H9 (cell line): ENCODE measurements at regions not wholly inside any gene's neighbourhood (a gene's known extent, or its start where the extent isn't known, plus 50 kb on each side); places are given as distances from the start of the nearest gene placed in this dataset.

Source experiments
- DNase-seq: peaks from one replicate; pipeline ENCODE4 v3.0.0-alpha.2; 2017
- H2AFZ ChIP-seq: one replicate; pipeline ENCODE4 v1.6.1; 2013; ENCODE audit warnings: mild to moderate bottlenecking, low read length, control low read depth, moderate library complexity
- H2AK5ac ChIP-seq: 2 replicates; pipeline ENCODE4 v1.6.1; 2013; ENCODE audit warnings: low read length, control low read depth, mixed read lengths; ENCODE audit not compliant: insufficient read length
- H2BK120ac ChIP-seq: one replicate; pipeline ENCODE4 v1.6.1; 2013; ENCODE audit warnings: low read depth, mild to moderate bottlenecking, low read length, control low read depth, inconsistent platforms; ENCODE audit not compliant: poor library complexity, severe bottlenecking
- H2BK12ac ChIP-seq: 2 replicates; pipeline ENCODE4 v1.6.1; 2013; ENCODE audit warnings: low read length, control low read depth, mixed read lengths, low read depth; ENCODE audit not compliant: insufficient read length
- H2BK15ac ChIP-seq: 2 replicates; pipeline ENCODE4 v1.6.1; 2013; ENCODE audit warnings: low read depth, low read length, control low read depth
- H2BK20ac ChIP-seq: one replicate; pipeline ENCODE4 v1.6.1; 2013; ENCODE audit warnings: low read depth, mild to moderate bottlenecking, low read length, control low read depth, inconsistent platforms; ENCODE audit not compliant: poor library complexity, severe bottlenecking
- H2BK5ac ChIP-seq: 2 replicates; pipeline ENCODE4 v1.6.1; 2013; ENCODE audit warnings: low read length, control low read depth, mixed read lengths; ENCODE audit not compliant: insufficient read length
- H3K14ac ChIP-seq: 2 replicates; pipeline ENCODE4 v1.6.1; 2013; ENCODE audit warnings: low read length, control low read depth; ENCODE audit not compliant: insufficient read depth
- H3K18ac ChIP-seq: 2 replicates; pipeline ENCODE4 v1.6.1; 2013; ENCODE audit warnings: low read depth, mild to moderate bottlenecking, mixed read lengths, low read length, control low read depth; ENCODE audit not compliant: insufficient read length
- H3K23ac ChIP-seq: 2 replicates; pipeline ENCODE4 v1.6.1; 2013; ENCODE audit warnings: low read length, control low read depth, mixed read lengths, low read depth; ENCODE audit not compliant: insufficient read length
- H3K23me2 ChIP-seq: 2 replicates; pipeline ENCODE4 v1.6.1; 2013; ENCODE audit warnings: low read depth, mild to moderate bottlenecking, mixed read lengths, low read length, control low read depth; ENCODE audit not compliant: insufficient read length, poor library complexity, severe bottlenecking
- H3K27ac ChIP-seq: 2 replicates; pipeline ENCODE4 v1.5.1; 2013; ENCODE audit warnings: low read length, control low read depth, mixed read lengths, low read depth; ENCODE audit not compliant: insufficient read length
- H3K27me3 ChIP-seq: 2 replicates; pipeline ENCODE4 v1.6.1; 2013; ENCODE audit warnings: low read length, control low read depth, inconsistent platforms; ENCODE audit not compliant: insufficient read depth
- H3K4ac ChIP-seq: 2 replicates; pipeline ENCODE4 v1.6.1; 2013; ENCODE audit warnings: low read depth, mild to moderate bottlenecking, control low read depth, inconsistent platforms, low read length, moderate library complexity
- H3K4me1 ChIP-seq: 2 replicates; pipeline ENCODE4 v1.6.1; 2013; ENCODE audit warnings: low read length, control low read depth, inconsistent platforms; ENCODE audit not compliant: insufficient read depth
- H3K4me2 ChIP-seq: 2 replicates; pipeline ENCODE4 v1.6.1; 2013; ENCODE audit warnings: low read length, control low read depth, mixed read lengths; ENCODE audit not compliant: insufficient read length, insufficient read depth
- H3K56ac ChIP-seq: 2 replicates; pipeline ENCODE4 v1.6.1; 2013; ENCODE audit warnings: low read depth, mild to moderate bottlenecking, mixed read lengths, low read length, control low read depth; ENCODE audit not compliant: insufficient read length
- H3K79me1 ChIP-seq: 2 replicates; pipeline ENCODE4 v1.6.1; 2013; ENCODE audit warnings: low read depth, mild to moderate bottlenecking, moderate library complexity, low read length, control low read depth, inconsistent platforms; ENCODE audit not compliant: insufficient read depth, poor library complexity, severe bottlenecking
- H3K79me2 ChIP-seq: 2 replicates; pipeline ENCODE4 v1.6.1; 2013; ENCODE audit warnings: low read length, control low read depth, inconsistent platforms; ENCODE audit not compliant: insufficient read depth
- H3K9ac ChIP-seq: 2 replicates; pipeline ENCODE4 v1.6.1; 2013; ENCODE audit warnings: low read length, control low read depth, mixed read lengths; ENCODE audit not compliant: insufficient read length; ENCODE audit errors: extremely low read depth
- H3K9me3 ChIP-seq: one replicate; pipeline ENCODE4 v1.6.1; 2013; ENCODE audit warnings: low read depth, low read length, inconsistent platforms; ENCODE audit not compliant: control insufficient read depth
- H3T11ph ChIP-seq: one replicate; pipeline ENCODE4 v1.6.1; 2013; ENCODE audit warnings: mild to moderate bottlenecking, low read length, control low read depth, inconsistent platforms
- H4K20me1 ChIP-seq: one replicate; pipeline ENCODE4 v1.6.1; 2013; ENCODE audit not compliant: control insufficient read depth, insufficient read length, insufficient read depth
- H4K5ac ChIP-seq: 2 replicates; pipeline ENCODE4 v1.6.1; 2013; ENCODE audit warnings: low read depth, mild to moderate bottlenecking, mixed read lengths, low read length, control low read depth; ENCODE audit not compliant: insufficient read length
- H4K8ac ChIP-seq: replicated peaks from 2 replicates; pipeline ENCODE4 v1.6.1; 2013; ENCODE audit warnings: low read length, control low read depth, mixed read lengths, low read depth; ENCODE audit not compliant: insufficient read length
- H4K91ac ChIP-seq: 2 replicates; pipeline ENCODE4 v1.6.1; 2013; ENCODE audit warnings: low read depth, mild to moderate bottlenecking, moderate library complexity, mixed read lengths, low read length, control low read depth; ENCODE audit not compliant: insufficient read length
- H3K27ac Mint-ChIP-seq, 3 experiments: 2 replicates in 2 of 3; 3 replicates in 1 of 3; pipeline ENCODE4 v1.8.0; 2020 to 2021; ENCODE audit warnings: mixed read lengths in 3 of 3, mild to moderate bottlenecking in 1 of 3, moderate library complexity in 1 of 3
- H3K27me3 Mint-ChIP-seq: 2 replicates; pipeline ENCODE4 v1.8.0; 2021; ENCODE audit warnings: low read depth, mild to moderate bottlenecking, moderate library complexity, mixed read lengths
- H3K36me3 Mint-ChIP-seq, 3 experiments: 2 replicates in 2 of 3; 3 replicates in 1 of 3; pipeline ENCODE4 v1.8.0; 2020 to 2021; ENCODE audit warnings: low read depth in 3 of 3, mixed read lengths in 3 of 3; ENCODE audit not compliant: insufficient read depth in 1 of 3
- H3K4me1 Mint-ChIP-seq, 2 experiments: 2 replicates each; pipeline ENCODE4 v1.8.0; 2020; ENCODE audit warnings: mixed read lengths in 2 of 2
- H3K4me3 Mint-ChIP-seq, 2 experiments: 2 replicates in 1 of 2; 3 replicates in 1 of 2; pipeline ENCODE4 v1.8.0; 2020 to 2021; ENCODE audit warnings: mild to moderate bottlenecking in 2 of 2, mixed read lengths in 2 of 2, moderate library complexity in 1 of 2
- H3K9me3 Mint-ChIP-seq, 2 experiments: 2 replicates in 1 of 2; 3 replicates in 1 of 2; pipeline ENCODE4 v1.8.0; 2020; ENCODE audit warnings: mild to moderate bottlenecking in 2 of 2, mixed read lengths in 2 of 2, moderate library complexity in 1 of 2
- CTCF ChIP-seq: fragments of 200-600 bp; sonication (generic); conservative IDR thresholded peaks from 3 replicates; pipeline ENCODE4 v1.8.0; 2021; ENCODE audit warnings: antibody characterized with exemption, mild to moderate bottlenecking
- WGBS: extraction: QIAGEN DNeasy Blood & Tissue Kit; methylation state at CpG from one replicate; pipeline ENCODE4 v1.1.7; 2013; ENCODE audit warnings: missing lambda C conversion rate, low lambda C conversion rate, mixed read lengths; ENCODE audit not compliant: insufficient read length; ENCODE audit errors: extremely low coverage; 5-methylcytosine and 5-hydroxymethylcytosine counted together

DNA sequence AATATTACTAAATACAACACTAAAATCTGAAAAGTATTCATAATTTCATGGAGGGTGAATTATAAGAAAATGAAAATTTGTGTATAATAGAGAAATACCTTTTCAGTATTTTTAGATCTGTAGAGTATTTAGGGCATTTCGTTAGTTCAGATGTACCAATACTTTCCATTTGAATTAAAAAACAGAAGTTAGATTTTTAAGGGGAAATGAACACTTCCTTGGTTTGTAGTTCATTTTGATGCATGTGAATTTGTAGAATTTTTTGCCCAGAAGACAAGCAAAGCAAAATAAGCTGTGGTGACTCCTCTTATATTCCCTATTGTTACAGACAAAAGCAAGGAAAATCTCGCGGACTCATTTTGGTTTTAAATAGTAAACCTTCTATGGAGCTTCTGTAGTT is 209.0 kb upstream of the RPS23 start:
- H2AK5ac ChIP-seq = no peak overlapping the region
- no peak overlapping the region for H2BK20ac ChIP-seq
- H3K79me2 ChIP-seq = no peaks in the 10 kb centered on the region
- no peak for TF ChIP-seq CTCF
- no peak overlapping the region for H3K9ac ChIP-seq
- Mint-ChIP-seq H3K9me3 (0 out of 5 replicates have a peak, but pooled peaks cover 0 to 2% of the 10 kb centered on the region in 2 experiments), H3K27me3 (no peaks in the 10 kb centered on the region), H3K36me3 (no peaks in the 10 kb centered on the region), H3K4me3 (no peak overlapping the region), H3K27ac (no peak overlapping the region), H3K4me1 (no peaks in the 10 kb centered on the region)
- no peaks in the 10 kb centered on the region for H3K23me2 ChIP-seq
- no peak overlapping the region for H3K23ac ChIP-seq
- no peak overlapping the region for H3K4me2 ChIP-seq
- H2BK15ac ChIP-seq = no peak overlapping the region
- H4K8ac ChIP-seq = no peak overlapping the region
- H3K56ac ChIP-seq = no peak overlapping the region
- H3K14ac ChIP-seq = no peak overlapping the region
- no peaks in the 10 kb centered on the region for H3K79me1 ChIP-seq
- no peak overlapping the region for H2BK12ac ChIP-seq
- H3K4me1 ChIP-seq = no peaks in the 10 kb centered on the region
- no peak for DNase-seq
- no peak overlapping the region for H3K18ac ChIP-seq
- H3K27ac ChIP-seq = no peak overlapping the region
- no peak overlapping the region for H4K91ac ChIP-seq
- no peak overlapping the region for H3T11ph ChIP-seq
- H3K27me3 ChIP-seq = no peaks in the 10 kb centered on the region
- H3K4ac ChIP-seq = no peak overlapping the region
- H2AFZ ChIP-seq = no peak overlapping the region
- no peak overlapping the region for H2BK5ac ChIP-seq
- no CpG with 5 or more reads among the region's 3 CpGs for WGBS
- H2BK120ac ChIP-seq = no peak overlapping the region
- H4K20me1 ChIP-seq = no peaks in the 10 kb centered on the region
- H4K5ac ChIP-seq = no peak overlapping the region
- no peaks in the 10 kb centered on the region for H3K9me3 ChIP-seq
